Heart right ventricle (tissue), 16 donors: ENCODE measurements at regions not wholly inside any gene's neighbourhood (a gene's known extent, or its start where the extent isn't known, plus 50 kb on each side); places are given as distances from the start of the nearest gene placed in this dataset.
A peak's percentile ranks its signal among the peaks of the same experiment; 100 is the strongest.
"Not testable (repeated sequence)": the region's sequence is repeated elsewhere in the genome, so short reads cannot be mapped to it uniquely, and the experiment has no call there.

Experiments
- ATAC-seq, 8 donors: fragments of 200-7000 bp; cut with Tn5 transposase; one replicate each; pipeline ENCODE4 v1.9.1; 2020; ENCODE audit warnings: mild to moderate bottlenecking in 8 of 8, moderate library complexity in 8 of 8, moderate number of reproducible peaks in 1 of 8
- DNase-seq, 2 donors: peaks; one replicate each; pipeline ENCODE4 v3.0.0-alpha.2; 2020
- H3K27ac ChIP-seq, 10 donors: fragments of 200-600 bp; sonication (generic) in 2 of 10; one replicate each; pipeline versions ENCODE4 v1.5.0 to v1.8.0; 2020 to 2022; ENCODE audit warnings: mild to moderate bottlenecking in 3 of 10
- H3K27me3 ChIP-seq, 7 donors: fragments of 200-600 bp; one replicate each; pipeline ENCODE4 v1.8.0; 2021 to 2022; ENCODE audit warnings: mild to moderate bottlenecking in 2 of 7
- H3K36me3 ChIP-seq, 9 donors: fragments of 200-600 bp; sonication (generic) in 1 of 9; one replicate each; pipeline versions ENCODE4 v1.5.0 to v1.8.0; 2020 to 2022; ENCODE audit warnings: mild to moderate bottlenecking in 2 of 9
- H3K4me1 ChIP-seq, 9 donors: fragments of 200-600 bp; sonication (generic) in 1 of 9; one replicate each; pipeline versions ENCODE4 v1.5.0 to v1.8.0; 2020 to 2022; ENCODE audit warnings: mild to moderate bottlenecking in 4 of 9
- H3K4me3 ChIP-seq, 10 donors: fragments of 200-600 bp; sonication (generic) in 2 of 10; one replicate each; pipeline versions ENCODE4 v1.5.0 to v1.8.0; 2020 to 2022; ENCODE audit warnings: mild to moderate bottlenecking in 7 of 10, moderate library complexity in 2 of 10
- H3K9me3 ChIP-seq, 11 donors: fragments of 200-600 bp in 10 of 11; sonication (generic) in 2 of 11; one replicate each; pipeline versions ENCODE4 v1.5.0 to v1.8.0; 2013 to 2022; ENCODE audit warnings: mild to moderate bottlenecking in 2 of 11, control low read depth in 1 of 11, moderate library complexity in 1 of 11
- CTCF ChIP-seq, 9 donors: fragments of 200-600 bp; sonication (generic) in 2 of 9; IDR thresholded peaks; one replicate each; pipeline versions ENCODE4 v1.5.0 to v1.8.0; 2021 to 2022; ENCODE audit warnings: antibody characterized with exemption in 9 of 9, mild to moderate bottlenecking in 5 of 9, moderate library complexity in 1 of 9
- WGBS, 2 donors: extraction: QIAGEN DNeasy Blood & Tissue Kit; methylation state at CpG; one replicate each; pipeline ENCODE4 v1.1.7; 2013; ENCODE audit warnings: inconsistent platforms in 1 of 2; 5-methylcytosine and 5-hydroxymethylcytosine counted together
- intact Hi-C, 10 donors: fragments of 100-400 bp; cut with DNase I; formaldehyde crosslinking; loops; one replicate each; pipeline versions ENCODE4 v1.11.1 to v1.14.2; 2022
- donor health status: Arrhythmogenic right ventricular cardiomyopathy.
- donor health status: ischemic (EF 13 %, LVEDD 7.1; RV severe dilation, severe dysfunction).
- donor health status: healthy with polysubstance abuse.
- donor health status: DM: no; HTN: yes; CAD: no.
- donor health status: DM: no; HTN: no; CAD: no.
- donor health status: ischemic (EF 25% LVEDD 6.9; RV normal size, moderate dysfunction).
- donor health status: ischemic (EF 25% LVEDD 5.7; RV mildly dilated, moderate dysfunction).
- donor health status: healthy.
- donor health status: DM: yes; HTN: yes; CAD: no.
- donor health status: Ischemic cardiomyopathy.
- donor health status: ischemic (EF 35%, LVEDD 5.7; RV mildly dilated, moderate dysfunction).
- donor health status: nonischemic (EF 11% LVEDD 7.7; RV severe dilation, severe dysfunction).
- donor health status: DM: yes; HTN: yes; CAD: no.
- donor health status: PGD.
- donor health status: ischemic (EF 29% LVEDD 5.4; RV normal size, mild dysfunction).
- donor health status: nonischemic (EF 23%, LVEDD 6.1; RV moderate dilation, normal function).

- WGBS, 2 donors: 47 to 63% methylated on average over 16 to 18 of the region's 20 CpGs
These were observed 178.5 kb downstream of the NPIPB11 start for GRCh38 chr16:29227751-29228663.

GRCh38 chr16:29226782-29227181 is 179.7 kb downstream of the NPIPB11 start:
- Histone ChIP-seq H3K4me1 (peaks cover 0 to 26% (median 0%) of the 10 kb centered on the region in 9 donors), H3K27ac (no peak overlapping the region), H3K4me3 (no peak overlapping the region), H3K9me3 (peaks cover 0 to 6% (median 0%) of the 10 kb centered on the region in 11 donors), H3K27me3 (no peaks in the 10 kb centered on the region), H3K36me3 (no peaks in the 10 kb centered on the region)
- no CpG with 5 or more reads among the region's 13 CpGs for WGBS, 2 donors
- intact Hi-C loops: no loop called here
- no peak for ATAC-seq
- no peak for TF ChIP-seq CTCF (IDR thresholded peaks at IDR 0.05)
- no peak for DNase-seq

More at GRCh38 chr16:29227751-29228663, 178.5 kb downstream of the NPIPB11 start:
- H3K9me3 ChIP-seq, intact Hi-C loops, H3K4me3 ChIP-seq, H3K27me3 ChIP-seq, H3K36me3 ChIP-seq: not testable (repeated sequence)
- ATAC-seq (peak; percentile 77 to 91 (median 89)), DNase-seq (peak; percentile 33 to 68)
- Histone ChIP-seq H3K4me1 (peaks cover 0 to 23% (median 0%) of the 10 kb centered on the region in 9 donors), H3K27ac (peak overlapping the region in 1 of 10 donors; percentile 25)
- TF ChIP-seq CTCF (IDR thresholded peaks at IDR 0.05): peak in 8 of 9 donors; percentile 38 to 66 (median 58)

- H3K4me3 ChIP-seq, DNase-seq, H3K36me3 ChIP-seq, H3K27me3 ChIP-seq, H3K27ac ChIP-seq, H3K9me3 ChIP-seq, intact Hi-C loops: not testable (repeated sequence)
- ATAC-seq: peak in 1 of 8 donors; percentile 22
- peaks cover 0 to 31% (median 0%) of the 10 kb centered on the region in 9 donors for H3K4me1 ChIP-seq
- 71 to 73% methylated on average over 4 of the region's 4 CpGs for WGBS, 2 donors
These were observed 181.8 kb downstream of the NPIPB11 start for GRCh38 chr16:29224675-29225074.

GRCh38 chr16:29222615-29223014 is 183.9 kb downstream of the NPIPB11 start:
- H3K4me3 ChIP-seq, H3K36me3 ChIP-seq, ATAC-seq, intact Hi-C loops, H3K27ac ChIP-seq, DNase-seq, H3K27me3 ChIP-seq, H3K9me3 ChIP-seq: not testable (repeated sequence)
- H3K4me1 ChIP-seq: peaks cover 0 to 20% (median 0%) of the 10 kb centered on the region in 9 donors
- 95 to 99% methylated on average over 6 of the region's 7 CpGs for WGBS, 2 donors

GRCh38 chr16:29222008-29222407 is 184.5 kb downstream of the NPIPB11 start:
- Histone ChIP-seq H3K27ac (peak overlapping the region in 2 of 10 donors; percentile 3 to 66), H3K4me1 (peaks cover 0 to 20% (median 0%) of the 10 kb centered on the region in 9 donors)
- WGBS, 2 donors: 83 to 90% methylated on average over 6 to 8 of the region's 8 CpGs
- H3K9me3 ChIP-seq, intact Hi-C loops, H3K4me3 ChIP-seq, H3K27me3 ChIP-seq, DNase-seq, H3K36me3 ChIP-seq, ATAC-seq: not testable (repeated sequence)

- H3K36me3 ChIP-seq, H3K4me3 ChIP-seq, H3K27me3 ChIP-seq, intact Hi-C loops, DNase-seq: not testable (repeated sequence)
- H3K4me1 ChIP-seq: peaks cover 0 to 20% (median 0%) of the 10 kb centered on the region in 9 donors
- H3K9me3 ChIP-seq: peaks cover 0 to 12% (median 0%) of the 10 kb centered on the region in 11 donors
- ATAC-seq: peak in 1 of 8 donors; percentile 7
- H3K27ac ChIP-seq: peak overlapping the region in 2 of 10 donors; percentile 3 to 66
- 76 to 80% methylated on average over 10 of the region's 10 CpGs for WGBS, 2 donors
These were observed 185.1 kb downstream of the NPIPB11 start for GRCh38 chr16:29221281-29221955.

- WGBS, 2 donors: 57 to 59% methylated on average over 26 to 30 of the region's 36 CpGs
- DNase-seq, H3K27me3 ChIP-seq, H3K36me3 ChIP-seq, intact Hi-C loops, H3K4me3 ChIP-seq: not testable (repeated sequence)
- H3K27ac ChIP-seq: peak overlapping the region in 4 of 10 donors; percentile 22 to 66 (median 42)
- peaks cover 0 to 20% (median 0%) of the 10 kb centered on the region in 9 donors for H3K4me1 ChIP-seq
- ATAC-seq: peak in 7 of 8 donors; percentile 55 to 68 (median 62)
- peaks cover 0 to 17% (median 0%) of the 10 kb centered on the region in 11 donors for H3K9me3 ChIP-seq
These were observed 185.8 kb downstream of the NPIPB11 start for GRCh38 chr16:29220647-29221191.

- H3K36me3 ChIP-seq, H3K4me3 ChIP-seq, DNase-seq, H3K27me3 ChIP-seq, intact Hi-C loops: not testable (repeated sequence)
- Histone ChIP-seq H3K27ac (peak overlapping the region in 4 of 10 donors; percentile 22 to 60 (median 42)), H3K9me3 (peaks cover 0 to 23% (median 0%) of the 10 kb centered on the region in 11 donors), H3K4me1 (peaks cover 0 to 20% (median 0%) of the 10 kb centered on the region in 9 donors)
- peak; percentile 7 to 56 (median 30) for ATAC-seq
- WGBS, 2 donors: 71 to 78% methylated on average over 24 of the region's 24 CpGs
These were observed 186.4 kb downstream of the NPIPB11 start for GRCh38 chr16:29219966-29220646.
